ENCODE measurements at regions not wholly inside any gene's neighbourhood (a gene's known extent, or its start where the extent isn't known, plus 50 kb on each side); places are given as distances from the start of the nearest gene placed in this dataset.

GRCh38 chr12:131314524-131315090 lies 360.9 kb downstream of the ADGRD1 start:
- no peak overlapping the region for H3K4me2 ChIP-seq (ENCODE audit: insufficient read depth, low read length)
- H3K4me1 ChIP-seq (ENCODE audit: insufficient read depth, low read length) = no peaks in the 10 kb centered on the region
- H4K20me1 ChIP-seq (ENCODE audit: insufficient read depth, low read length) = no peaks in the 10 kb centered on the region
- no peak overlapping the region for H3K27ac ChIP-seq (ENCODE audit: low read depth, low read length)
- H3K27me3 ChIP-seq (ENCODE audit: insufficient read depth, low read length) = no peaks in the 10 kb centered on the region
- no peak for DNase-seq (ENCODE audit: insufficient read length, low spot score, missing footprints)
- no peaks in the 10 kb centered on the region for H3K9me3 ChIP-seq (ENCODE audit: low read depth, low read length)
- H3K36me3 ChIP-seq (ENCODE audit: insufficient read depth, low read length) = no peaks in the 10 kb centered on the region
- no peaks in the 10 kb centered on the region for H3K79me2 ChIP-seq (ENCODE audit: insufficient read depth, low read length)
- H3K4me3 ChIP-seq (ENCODE audit: insufficient read depth, low read length) = no peak overlapping the region
- H2AFZ ChIP-seq (ENCODE audit: low read length) = no peak overlapping the region
- TF ChIP-seq CTCF (IDR thresholded peaks at IDR 0.05; ENCODE audit: extremely low read depth, low read depth, low read length) = no peak

GRCh38 chr12:131315601-131316000 lies 361.9 kb downstream of the ADGRD1 start:
- DNase-seq (ENCODE audit: insufficient read length, low spot score, missing footprints) = no peak
- Histone ChIP-seq H3K9me3 (ENCODE audit: low read depth, low read length) (no peaks in the 10 kb centered on the region), H3K27ac (ENCODE audit: low read depth, low read length) (no peak overlapping the region), H2AFZ (ENCODE audit: low read length) (no peak overlapping the region), H3K27me3 (ENCODE audit: insufficient read depth, low read length) (no peaks in the 10 kb centered on the region), H3K4me3 (ENCODE audit: insufficient read depth, low read length) (no peak overlapping the region), H3K79me2 (ENCODE audit: insufficient read depth, low read length) (no peaks in the 10 kb centered on the region), H3K4me2 (ENCODE audit: insufficient read depth, low read length) (no peak overlapping the region), H3K4me1 (ENCODE audit: insufficient read depth, low read length) (no peaks in the 10 kb centered on the region), H4K20me1 (ENCODE audit: insufficient read depth, low read length) (no peaks in the 10 kb centered on the region), H3K36me3 (ENCODE audit: insufficient read depth, low read length) (no peaks in the 10 kb centered on the region)
- TF ChIP-seq CTCF (IDR thresholded peaks at IDR 0.05; ENCODE audit: extremely low read depth, low read depth, low read length) = no peak

- no peak for TF ChIP-seq CTCF (IDR thresholded peaks at IDR 0.05; ENCODE audit: extremely low read depth, low read depth, low read length)
- DNase-seq (ENCODE audit: insufficient read length, low spot score, missing footprints) = no peak
- H3K4me2 ChIP-seq (ENCODE audit: insufficient read depth, low read length) = no peak overlapping the region
- no peaks in the 10 kb centered on the region for H3K36me3 ChIP-seq (ENCODE audit: insufficient read depth, low read length)
- H3K27ac ChIP-seq (ENCODE audit: low read depth, low read length) = no peak overlapping the region
- no peak overlapping the region for H3K4me3 ChIP-seq (ENCODE audit: insufficient read depth, low read length)
- H2AFZ ChIP-seq (ENCODE audit: low read length) = no peak overlapping the region
- H3K27me3 ChIP-seq (ENCODE audit: insufficient read depth, low read length) = no peaks in the 10 kb centered on the region
- no peaks in the 10 kb centered on the region for H3K79me2 ChIP-seq (ENCODE audit: insufficient read depth, low read length)
- H3K9me3 ChIP-seq (ENCODE audit: low read depth, low read length) = no peaks in the 10 kb centered on the region
- H4K20me1 ChIP-seq (ENCODE audit: insufficient read depth, low read length) = no peaks in the 10 kb centered on the region
- H3K4me1 ChIP-seq (ENCODE audit: insufficient read depth, low read length) = no peaks in the 10 kb centered on the region
Measured at GRCh38 chr12:131316388-131316787, 362.7 kb downstream of the ADGRD1 start.

- Histone ChIP-seq H4K20me1 (ENCODE audit: insufficient read depth, low read length) (no peaks in the 10 kb centered on the region), H3K27me3 (ENCODE audit: insufficient read depth, low read length) (no peaks in the 10 kb centered on the region), H3K36me3 (ENCODE audit: insufficient read depth, low read length) (no peaks in the 10 kb centered on the region), H3K79me2 (ENCODE audit: insufficient read depth, low read length) (no peaks in the 10 kb centered on the region), H2AFZ (ENCODE audit: low read length) (no peak overlapping the region), H3K9me3 (ENCODE audit: low read depth, low read length) (no peaks in the 10 kb centered on the region), H3K27ac (ENCODE audit: low read depth, low read length) (no peak overlapping the region), H3K4me2 (ENCODE audit: insufficient read depth, low read length) (no peak overlapping the region), H3K4me3 (ENCODE audit: insufficient read depth, low read length) (no peak overlapping the region), H3K4me1 (ENCODE audit: insufficient read depth, low read length) (no peaks in the 10 kb centered on the region)
- TF ChIP-seq CTCF (IDR thresholded peaks at IDR 0.05; ENCODE audit: extremely low read depth, low read depth, low read length) = no peak
- no peak for DNase-seq (ENCODE audit: insufficient read length, low spot score, missing footprints)
Measured at GRCh38 chr12:131318045-131318685, 364.5 kb downstream of the ADGRD1 start.

All from osteoblast (primary cell).